ENCODE measurements at regions not wholly inside any gene's neighbourhood (a gene's known extent, or its start where the extent isn't known, plus 50 kb on each side); places are given as distances from the start of the nearest gene placed in this dataset.
"Not testable (repeated sequence)": the region's sequence is repeated elsewhere in the genome, so short reads cannot be mapped to it uniquely, and the experiment has no call there.

- no peak for DNase-seq (ENCODE audit: low spot score)
Measured at GRCh38 chr17:68097161-68097805, 61.7 kb downstream of the KPNA2 start.

- not testable (repeated sequence) for DNase-seq (ENCODE audit: low spot score)
Measured at GRCh38 chr17:68099341-68099753, 63.8 kb downstream of the KPNA2 start.

DNA sequence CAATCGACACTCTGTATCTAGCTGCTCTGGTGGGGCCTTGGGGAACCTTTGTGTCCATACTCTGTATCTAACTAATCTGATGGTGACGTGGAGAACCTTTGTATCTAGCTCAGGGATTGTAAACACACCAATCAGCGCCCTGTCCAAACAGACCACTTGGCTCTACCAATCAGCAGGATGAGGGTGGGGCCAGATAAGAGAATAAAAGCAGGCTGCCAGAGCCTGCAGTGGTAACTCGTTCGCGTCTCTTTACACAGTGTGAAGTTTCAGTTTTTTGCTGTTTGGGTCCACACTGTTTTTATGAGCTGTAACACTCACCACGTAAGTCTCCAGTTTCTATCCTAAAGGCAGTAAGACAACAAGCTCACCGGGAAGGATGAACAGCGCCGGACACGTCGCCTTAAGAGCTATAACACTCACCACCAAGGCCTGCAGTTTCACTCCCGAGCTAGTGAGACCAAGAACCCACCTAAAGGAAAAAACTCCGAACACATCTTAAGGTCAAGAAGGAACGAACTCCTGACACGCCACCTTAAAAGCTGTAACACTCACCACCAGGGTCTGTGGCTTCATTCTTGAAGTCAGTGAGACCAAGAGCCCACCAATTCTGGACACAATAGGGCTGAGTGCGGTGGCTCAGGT lies 64.6 kb downstream of the KPNA2 start:
- no peak for DNase-seq (ENCODE audit: low spot score)

GRCh38 chr17:68101075-68101986 lies 65.8 kb downstream of the KPNA2 start:
- DNase-seq (ENCODE audit: low spot score) = peak; percentile 84

DNA sequence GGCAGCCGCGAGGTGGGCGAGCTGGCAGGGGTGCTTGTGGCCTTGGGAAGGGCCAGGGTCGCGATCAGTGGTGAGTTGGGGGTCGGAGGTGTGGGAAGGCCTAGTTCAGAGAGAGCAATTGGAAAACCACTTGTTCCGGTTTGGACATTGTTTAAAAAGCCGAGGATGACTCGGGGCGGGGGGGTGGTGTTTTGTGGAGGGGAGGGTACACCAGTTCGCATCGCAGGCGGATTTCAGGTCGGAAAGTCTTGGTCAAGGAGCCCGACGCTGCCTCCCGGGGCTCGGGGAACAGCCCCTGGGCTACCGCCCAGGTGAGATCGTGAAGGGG lies 66.4 kb downstream of the KPNA2 start:
- DNase-seq (ENCODE audit: low spot score) = no peak

- no peak for DNase-seq (ENCODE audit: low spot score)
Measured at GRCh38 chr17:68102318-68102758, 66.8 kb downstream of the KPNA2 start.

GRCh38 chr17:68103148-68103547 lies 67.6 kb downstream of the KPNA2 start:
- no peak for DNase-seq (ENCODE audit: low spot score)

DNA sequence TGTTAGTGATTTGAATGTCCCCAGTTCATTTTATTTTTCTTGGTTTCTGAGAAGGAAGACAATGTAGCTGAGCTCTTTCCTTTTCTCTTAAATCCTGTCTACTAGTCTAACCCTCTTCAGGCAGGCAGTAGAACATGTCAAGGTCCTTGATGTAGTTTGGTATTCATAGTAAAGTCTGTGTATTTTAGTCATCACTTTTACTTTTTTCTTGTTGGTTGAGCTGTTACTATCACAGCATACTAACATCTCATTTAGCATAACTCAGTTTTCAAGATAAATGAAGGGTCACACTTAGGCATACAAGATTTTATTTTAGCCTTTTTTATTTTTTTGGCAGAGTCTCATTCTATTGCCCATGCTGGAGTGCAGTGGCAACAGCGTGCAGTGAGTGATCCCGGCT lies 70.5 kb downstream of the KPNA2 start:
- DNase-seq (ENCODE audit: low spot score) = no peak

- no peak for DNase-seq (ENCODE audit: low spot score)
Measured at GRCh38 chr17:68107373-68107772, 71.8 kb downstream of the KPNA2 start.

DNA sequence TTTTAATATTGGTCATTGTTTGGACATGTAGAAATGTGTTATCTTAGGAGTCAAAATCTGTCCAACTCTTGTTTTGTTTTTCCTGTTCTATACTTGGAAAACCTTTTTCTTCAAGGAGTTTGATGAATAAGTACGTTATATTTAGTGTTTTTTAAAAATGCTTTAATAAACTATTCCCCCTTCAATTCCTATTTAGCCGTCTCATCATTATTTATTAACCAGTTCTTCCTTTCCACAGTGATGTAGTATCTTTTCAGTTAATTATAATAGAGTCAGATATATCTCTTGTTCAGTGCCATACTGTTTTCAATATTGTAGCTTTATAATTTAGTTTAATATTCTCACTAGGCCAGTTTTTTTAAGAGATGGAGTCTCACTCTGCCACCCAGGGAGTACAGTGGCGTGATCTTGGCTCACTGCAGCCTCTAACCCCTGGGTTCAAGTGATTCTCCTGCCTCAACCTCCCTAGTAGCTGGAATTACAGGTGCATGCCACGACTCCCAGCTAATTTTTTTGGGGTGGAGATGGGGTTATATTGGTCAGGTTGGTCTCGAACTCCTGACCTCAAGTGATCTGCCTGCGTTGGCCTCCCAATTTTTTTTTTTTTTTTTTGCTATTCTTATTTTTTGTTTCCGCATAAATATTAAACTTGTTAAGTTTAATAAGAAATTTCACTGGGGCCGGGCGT lies 72.9 kb downstream of the KPNA2 start:
- DNase-seq (ENCODE audit: low spot score) = no peak

DNA sequence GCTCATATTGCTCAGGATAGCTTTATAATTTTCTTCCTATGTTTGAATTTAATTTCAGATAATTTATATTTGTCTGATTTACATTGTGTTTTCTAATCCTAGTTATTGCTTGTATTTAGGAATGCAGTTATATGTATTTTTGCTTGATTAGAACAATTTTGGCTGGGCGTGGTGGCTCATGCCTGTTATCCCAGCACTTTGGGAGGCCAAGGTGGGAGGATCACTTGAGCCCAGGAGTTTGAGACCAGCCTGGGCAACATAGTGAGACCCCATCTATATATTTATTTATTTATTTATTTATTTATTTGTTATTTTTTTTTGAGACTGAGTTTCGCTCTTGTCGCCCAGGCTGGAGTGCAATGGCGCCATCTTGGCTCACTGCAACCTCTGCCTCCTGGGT lies 73.9 kb downstream of the KPNA2 start:
- not testable (repeated sequence) for DNase-seq (ENCODE audit: low spot score)

GRCh38 chr17:68116211-68116610 lies 80.7 kb downstream of the KPNA2 start:
- DNase-seq (ENCODE audit: low spot score) = not testable (repeated sequence)

GRCh38 chr17:68122587-68122986 lies 87.1 kb downstream of the KPNA2 start:
- DNase-seq (ENCODE audit: low spot score) = no peak

GRCh38 chr17:68125111-68125870 lies 89.8 kb downstream of the KPNA2 start:
- no peak for DNase-seq (ENCODE audit: low spot score)

GRCh38 chr17:68127914-68128313 lies 92.4 kb downstream of the KPNA2 start:
- DNase-seq (ENCODE audit: low spot score) = no peak

DNA sequence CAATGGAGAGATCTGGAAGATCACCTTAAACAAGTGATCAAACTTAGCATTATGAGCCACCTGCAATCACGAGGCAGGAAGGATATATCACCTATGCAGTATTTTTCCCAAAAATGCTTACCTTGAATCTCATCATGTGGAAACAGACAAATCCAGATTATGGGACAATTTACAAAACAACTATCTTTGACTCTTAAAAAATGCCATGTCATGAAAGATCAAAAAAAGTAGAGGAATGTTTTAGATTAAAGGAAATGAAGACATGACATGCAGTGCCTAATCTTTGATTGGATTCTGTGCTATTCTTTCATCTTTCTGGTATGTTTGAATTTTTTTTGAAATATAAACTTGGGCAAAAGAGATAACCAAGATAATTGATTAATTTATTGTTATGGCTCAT lies 95.9 kb downstream of the KPNA2 start:
- DNase-seq (ENCODE audit: low spot score) = no peak

DNA sequence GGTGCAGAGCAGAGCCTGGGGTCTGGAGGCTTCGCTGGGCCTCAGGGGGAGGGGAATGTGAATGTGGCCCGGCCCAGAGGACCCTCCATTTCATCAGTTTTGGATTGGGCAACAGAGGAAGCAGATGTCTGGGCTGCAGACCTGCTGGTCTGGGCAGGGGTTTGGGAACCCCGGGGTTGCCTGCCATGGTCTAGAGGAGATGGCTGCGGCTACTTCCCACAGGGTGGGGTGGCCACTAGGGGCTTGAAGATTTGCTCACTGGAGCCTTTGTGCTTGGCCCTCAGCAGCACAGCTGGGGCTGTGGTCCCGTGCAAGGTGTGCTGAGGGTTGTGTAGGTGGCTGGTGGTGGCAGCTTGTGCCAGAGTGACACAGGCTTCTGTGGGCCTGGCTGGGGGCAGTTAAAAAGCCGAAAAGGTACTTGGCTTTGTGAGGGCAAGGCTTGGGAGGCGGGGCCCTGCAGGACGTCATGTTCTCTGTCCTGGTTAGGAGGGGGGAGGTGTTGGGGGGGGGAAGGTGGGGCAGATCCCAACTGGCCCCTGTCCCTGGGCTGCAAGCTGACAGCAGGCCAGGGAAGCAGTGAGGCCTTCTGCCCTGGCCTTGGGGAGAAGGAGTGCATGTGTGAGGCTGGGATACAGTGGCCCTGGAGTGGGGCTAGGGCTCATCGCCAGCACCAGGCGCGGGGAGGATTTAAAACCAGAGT lies 98.0 kb downstream of the KPNA2 start:
- no peak for DNase-seq (ENCODE audit: low spot score)

GRCh38 chr17:68134046-68134637 lies 98.6 kb downstream of the KPNA2 start:
- no peak for DNase-seq (ENCODE audit: low spot score)

- DNase-seq (ENCODE audit: low spot score) = no peak
Measured at GRCh38 chr17:68134731-68135130, 99.2 kb downstream of the KPNA2 start.

DNA sequence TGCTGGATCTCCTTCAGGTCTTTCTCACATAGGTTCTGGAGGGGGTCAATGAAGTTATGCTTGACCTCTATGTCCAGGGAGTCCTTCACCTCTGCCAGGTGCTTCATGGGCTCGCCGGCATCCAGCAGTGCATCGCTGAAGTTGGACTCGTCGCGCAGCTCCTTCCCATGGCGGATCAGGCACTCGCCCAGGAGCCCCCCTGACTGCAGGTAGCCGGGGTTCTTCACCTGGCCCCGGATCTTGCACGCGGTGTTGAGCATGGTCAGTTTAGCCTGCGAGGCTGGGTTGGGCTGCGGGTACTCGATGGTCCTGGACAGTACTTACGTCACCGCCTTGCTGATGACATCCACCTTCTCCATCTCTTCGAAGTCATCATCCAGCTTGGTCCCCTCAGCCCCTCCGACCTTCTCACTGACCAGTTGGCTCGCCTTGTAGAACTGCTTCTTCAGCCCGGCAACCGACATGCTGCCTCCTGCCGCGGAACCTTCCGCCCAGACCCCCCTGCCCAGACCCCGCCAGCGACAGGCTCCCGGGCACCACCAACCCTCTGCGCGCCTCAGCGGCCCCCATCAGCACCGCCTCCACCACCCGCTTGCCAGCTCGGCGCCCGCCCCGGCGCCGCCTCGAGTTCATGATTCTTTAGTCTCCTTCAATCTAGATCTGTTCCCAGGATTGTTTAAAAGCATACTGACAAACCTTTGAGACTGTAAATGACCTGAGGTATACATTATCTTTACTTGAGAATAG lies 99.8 kb downstream of the KPNA2 start:
- no peak for DNase-seq (ENCODE audit: low spot score)

All from COLO829 (cell line).